A673 (cell line): ENCODE measurements at regions not wholly inside any gene's neighbourhood (a gene's known extent, or its start where the extent isn't known, plus 50 kb on each side); places are given as distances from the start of the nearest gene placed in this dataset.

ENCODE experiments used
- BruUV-seq: library from RNA; stranded (reverse); fragments of 400-500 nt; replicated peaks from 2 replicates; lab custom pipeline; 2021; lab: Mats Ljungman, UMichigan
- CTCF ChIA-PET: fragments of 300-600 bp; sonication (Branson Sonifier 250); formaldehyde crosslinking; loops from one replicate; lab custom pipeline; 2022; ENCODE audit warnings: antibody characterized with exemption; lab: Charles Lee
- POLR2A ChIA-PET: fragments of 300-600 bp; sonication (Branson Sonifier 250); formaldehyde crosslinking; loops from one replicate; lab custom pipeline; 2022; ENCODE audit warnings: antibody characterized with exemption; ENCODE audit not compliant: low non-redundant PET; lab: Charles Lee
- DNase-seq: peaks from one replicate; pipeline ENCODE4 v3.0.0-alpha.2; 2015; ENCODE audit warnings: low spot score
- H3K27ac ChIP-seq: fragments of 200-600 bp; sonication (generic); 2 replicates; pipeline ENCODE4 v1.5.1; 2016; ENCODE audit warnings: mixed run types, low read depth, mild to moderate bottlenecking, mixed read lengths, antibody characterized with exemption, low read length; ENCODE audit not compliant: poor library complexity, severe bottlenecking
- H3K27me3 ChIP-seq: fragments of 200-600 bp; sonication (generic); replicated peaks from 2 replicates; pipeline ENCODE4 v1.6.1; 2017; ENCODE audit warnings: mixed run types, low read depth, mild to moderate bottlenecking, mixed read lengths, antibody characterized with exemption, low read length; ENCODE audit not compliant: insufficient read depth, poor library complexity
- H3K36me3 ChIP-seq: fragments of 200-600 bp; sonication (generic); 2 replicates; pipeline ENCODE4 v1.6.1; 2016; ENCODE audit warnings: mixed run types, mild to moderate bottlenecking, mixed read lengths, antibody characterized with exemption, low read length; ENCODE audit not compliant: insufficient read depth, poor library complexity, severe bottlenecking
- H3K4me1 ChIP-seq: fragments of 200-600 bp; sonication (generic); 2 replicates; pipeline ENCODE4 v1.6.1; 2017; ENCODE audit warnings: mixed run types, mild to moderate bottlenecking, mixed read lengths, antibody characterized with exemption, low read length; ENCODE audit not compliant: insufficient read depth, poor library complexity, severe bottlenecking
- H3K4me3 ChIP-seq: fragments of 200-600 bp; sonication (generic); 2 replicates; pipeline ENCODE4 v1.5.1; 2016; ENCODE audit warnings: low read depth, mixed run types, mild to moderate bottlenecking, mixed read lengths, low read length; ENCODE audit not compliant: poor library complexity, severe bottlenecking
- H3K9me3 ChIP-seq: fragments of 200-600 bp; sonication (generic); 2 replicates; pipeline ENCODE4 v1.6.1; 2016; ENCODE audit warnings: mixed run types, low read depth, mild to moderate bottlenecking, mixed read lengths, antibody characterized with exemption, low read length; ENCODE audit not compliant: poor library complexity, severe bottlenecking
- CTCF ChIP-seq: fragments of 300-800, 200-600 bp; sonication (generic); conservative IDR thresholded peaks from 2 replicates; pipeline ENCODE4 v1.5.1; 2017; ENCODE audit warnings: low read depth, mild to moderate bottlenecking, antibody characterized with exemption, low read length, moderate library complexity, mixed read lengths
- EZH2 ChIP-seq: fragments of 200-600 bp; sonication (generic); IDR thresholded peaks from 2 replicates; pipeline ENCODE4 v1.6.1; 2017; ENCODE audit warnings: borderline replicate concordance, low read depth, mild to moderate bottlenecking, mixed read lengths, antibody characterized with exemption, low read length; ENCODE audit not compliant: poor library complexity, severe bottlenecking
- intact Hi-C: fragments of 100-400 bp; cut with micrococcal nuclease; formaldehyde crosslinking; loops from one replicate; pipeline ENCODE4 v1.10.0; 2022; ENCODE audit not compliant: unreplicated experiment

GRCh38 chr13:109301276-109301675 lies 485.1 kb downstream of the IRS2 start:
- TF ChIP-seq EZH2 (no peak), CTCF (no peak)
- CTCF ChIA-PET = interaction anchor here (0.9 kb wide), 1 partner anchor 11 kb away, joined by 3 read pairs; no protein-coding TSS in a partner anchor
- intact Hi-C loops = no loop called here
- BruUV-seq = no TSS peak
- Histone ChIP-seq H3K27ac (no peak overlapping the region), H3K4me1 (no peaks in the 10 kb centered on the region), H3K36me3 (no peaks in the 10 kb centered on the region), H3K9me3 (no peaks in the 10 kb centered on the region), H3K27me3 (no peaks in the 10 kb centered on the region), H3K4me3 (no peak overlapping the region)
- POLR2A ChIA-PET = no interaction called here
- DNase-seq = no peak

GRCh38 chr13:109297628-109298027 lies 488.8 kb downstream of the IRS2 start:
- H3K9me3 ChIP-seq = no peaks in the 10 kb centered on the region
- intact Hi-C loops = no loop called here
- BruUV-seq = no TSS peak
- ChIA-PET CTCF (no interaction called here), POLR2A (no interaction called here)
- H3K27ac ChIP-seq = no peak overlapping the region
- no peak for DNase-seq
- no peaks in the 10 kb centered on the region for H3K4me1 ChIP-seq
- H3K4me3 ChIP-seq = no peak overlapping the region
- no peaks in the 10 kb centered on the region for H3K36me3 ChIP-seq
- no peaks in the 10 kb centered on the region for H3K27me3 ChIP-seq
- TF ChIP-seq CTCF (no peak), EZH2 (no peak)

DNA sequence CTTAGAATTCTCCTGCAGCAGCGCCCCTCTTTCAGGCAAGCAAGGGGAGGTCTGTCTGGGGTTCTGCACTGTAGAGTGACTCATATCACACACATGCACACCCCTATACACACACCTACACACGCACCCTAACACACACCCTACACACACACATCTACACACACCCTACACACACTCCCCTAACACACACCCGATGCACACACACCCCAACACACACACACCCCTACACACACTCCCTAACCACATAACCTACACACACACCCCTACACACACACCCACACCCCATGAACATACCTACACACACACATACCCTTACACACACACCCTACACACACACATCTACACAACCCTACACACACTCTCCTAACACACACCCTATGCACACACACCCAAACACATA lies 493.2 kb downstream of the IRS2 start:
- DNase-seq = no peak
- ChIA-PET POLR2A (no interaction called here), CTCF (no interaction called here)
- Histone ChIP-seq H3K4me3 (no peak overlapping the region), H3K36me3 (no peaks in the 10 kb centered on the region), H3K4me1 (no peaks in the 10 kb centered on the region), H3K27me3 (no peaks in the 10 kb centered on the region), H3K27ac (no peak overlapping the region), H3K9me3 (no peaks in the 10 kb centered on the region)
- no TSS peak for BruUV-seq
- intact Hi-C loops = no loop called here
- TF ChIP-seq EZH2 = no peak
- TF ChIP-seq CTCF = no peak
